Endothelial cell of umbilical vein (primary cell): ENCODE measurements at regions not wholly inside any gene's neighbourhood (a gene's known extent, or its start where the extent isn't known, plus 50 kb on each side); places are given as distances from the start of the nearest gene placed in this dataset.

Experiments
- BruUV-seq: library from RNA; stranded (reverse); fragments of 400-500 nt; replicated peaks from 2 replicates; lab custom pipeline; 2021; lab: Mats Ljungman, UMichigan
- CTCF ChIA-PET: fragments of 300-600, 350-600 bp; sonication (Branson Sonifier 250); formaldehyde crosslinking; loops from one replicate; lab custom pipeline; 2021; ENCODE audit warnings: antibody characterized with exemption, inconsistent platforms; lab: Charles Lee
- POLR2A ChIA-PET: fragments of 300-600, 350-600 bp; sonication (Branson Sonifier 250); formaldehyde crosslinking; loops from one replicate; lab custom pipeline; 2021; ENCODE audit warnings: antibody characterized with exemption, inconsistent platforms; lab: Charles Lee
- DNase-seq: peaks from one replicate; pipeline ENCODE4 v3.0.0-alpha.2; 2011; ENCODE audit warnings: low read depth, low spot score
- FAIRE-seq: peaks from 2 replicates; lab custom pipeline; 2011; peaks lifted over from hg19 to GRCh38; lab: Jason Lieb, UNC
- H2AFZ ChIP-seq: 2 replicates; pipeline ENCODE4 v1.6.0; 2012; ENCODE audit warnings: low read depth, low read length, control low read depth, inconsistent platforms
- H3K27ac ChIP-seq: 2 replicates; pipeline ENCODE4 v1.5.1; 2011; ENCODE audit warnings: low read depth, mild to moderate bottlenecking, control low read depth, low read length, moderate library complexity; ENCODE audit not compliant: insufficient read depth
- H3K27me3 ChIP-seq, 2 experiments: 2 replicates each; pipeline versions ENCODE4 v1.6.0 to v1.6.1; 2011; ENCODE audit warnings: low read length in 2 of 2, mixed read lengths in 1 of 2; ENCODE audit not compliant: control insufficient read depth in 2 of 2, insufficient read depth in 2 of 2
- H3K36me3 ChIP-seq, 2 experiments: 2 replicates in 1 of 2; 3 replicates in 1 of 2; pipeline ENCODE4 v1.5.1; 2011; ENCODE audit warnings: low read length in 2 of 2, mild to moderate bottlenecking in 1 of 2, moderate library complexity in 1 of 2; ENCODE audit not compliant: control insufficient read depth in 2 of 2, insufficient read depth in 2 of 2; ENCODE audit errors: extremely low read depth in 1 of 2
- H3K4me1 ChIP-seq: 3 replicates; pipeline ENCODE4 v1.5.1; 2011; ENCODE audit warnings: mild to moderate bottlenecking, low read length; ENCODE audit not compliant: control insufficient read depth, insufficient read depth; ENCODE audit errors: extremely low read depth
- H3K4me2 ChIP-seq: 2 replicates; pipeline ENCODE4 v1.6.1; 2011; ENCODE audit warnings: low read length, control low read depth, mixed read lengths; ENCODE audit not compliant: insufficient read depth
- H3K4me3 ChIP-seq, 3 experiments: fragments of 200-600 bp in 1 of 3; sonication (generic), shearing (Covaris generic) in 1 of 3; replicated peaks in 1 of 3; 2 replicates each; pipeline ENCODE4 v1.5.1; 2011 to 2016; ENCODE audit warnings: control low read depth in 3 of 3, low read length in 3 of 3, mild to moderate bottlenecking in 2 of 3, inconsistent platforms in 1 of 3, low read depth in 1 of 3, moderate library complexity in 1 of 3; ENCODE audit not compliant: insufficient read depth in 1 of 3
- H3K79me2 ChIP-seq: 2 replicates; pipeline ENCODE4 v1.6.0; 2012; ENCODE audit warnings: low read length, inconsistent platforms; ENCODE audit not compliant: control insufficient read depth, insufficient read depth
- H3K9ac ChIP-seq: replicated peaks from 2 replicates; pipeline ENCODE3; 2011; ENCODE audit warnings: low read length, control low read depth; ENCODE audit not compliant: insufficient read depth; ENCODE audit errors: extremely low read depth
- H3K9me1 ChIP-seq: replicated peaks from 3 replicates; pipeline ENCODE4 v1.6.0; 2011; ENCODE audit warnings: mild to moderate bottlenecking, low read length; ENCODE audit not compliant: control insufficient read depth, insufficient read depth; ENCODE audit errors: extremely low read depth
- H3K9me3 ChIP-seq: replicated peaks from 2 replicates; pipeline ENCODE4 v1.5.1; 2012; ENCODE audit warnings: low read length, inconsistent platforms; ENCODE audit not compliant: control insufficient read depth, insufficient read depth
- H4K20me1 ChIP-seq: replicated peaks from 2 replicates; pipeline ENCODE3; 2011; ENCODE audit warnings: mild to moderate bottlenecking, low read length; ENCODE audit not compliant: control insufficient read depth, insufficient read depth; ENCODE audit errors: extremely low read depth
- CTCF ChIP-seq, 2 donors: IDR thresholded peaks; 1 replicate in 1 of 2; 2 replicates in 1 of 2; pipeline ENCODE4 v1.5.1; 2011; ENCODE audit warnings: low read length in 2 of 2, mild to moderate bottlenecking in 2 of 2, moderate library complexity in 2 of 2, control low read depth in 1 of 2, inconsistent platforms in 1 of 2, low read depth in 1 of 2; ENCODE audit not compliant: insufficient read depth in 1 of 2; ENCODE audit errors: extremely low read depth in 1 of 2
- EZH2 ChIP-seq: IDR thresholded peaks from 2 replicates; pipeline ENCODE4 v1.6.1; 2012; ENCODE audit warnings: borderline replicate concordance, low read depth, mild to moderate bottlenecking, moderate library complexity, low read length, inconsistent platforms; ENCODE audit not compliant: severe bottlenecking
- FOS ChIP-seq: IDR thresholded peaks from 2 replicates; pipeline ENCODE4 v1.6.1; 2011; ENCODE audit warnings: mild to moderate bottlenecking, low read length, moderate library complexity, borderline replicate concordance; ENCODE audit not compliant: insufficient read depth
- GATA2 ChIP-seq: IDR thresholded peaks from 2 replicates; pipeline ENCODE4 v1.7.0; 2011; ENCODE audit warnings: low read depth, mild to moderate bottlenecking, moderate library complexity, mixed read lengths, low read length; ENCODE audit not compliant: insufficient read length, insufficient read depth
- JUN ChIP-seq: IDR thresholded peaks from 2 replicates; pipeline ENCODE4 v1.6.1; 2011; ENCODE audit warnings: borderline replicate concordance, low read depth; ENCODE audit not compliant: insufficient read length, insufficient read depth
- MAX ChIP-seq: IDR thresholded peaks from 2 replicates; pipeline ENCODE4 v1.6.1; 2011; ENCODE audit not compliant: insufficient read depth, insufficient read length
- MYC ChIP-seq: IDR thresholded peaks from one replicate; pipeline ENCODE4 v1.6.1; 2011; ENCODE audit warnings: mild to moderate bottlenecking, low read depth, low read length
- POLR2A ChIP-seq: IDR thresholded peaks from 2 replicates; pipeline ENCODE4 v1.6.1; 2012; ENCODE audit warnings: low read depth, mild to moderate bottlenecking, control low read depth, low read length
- POLR2AphosphoS5 ChIP-seq: IDR thresholded peaks from 2 replicates; pipeline ENCODE4 v1.6.1; 2012; ENCODE audit warnings: low read depth, mild to moderate bottlenecking, control low read depth, low read length, moderate library complexity; ENCODE audit not compliant: insufficient read depth
- dilution Hi-C: fragments of 300-500 bp; cut with MboI; formaldehyde crosslinking; loops from one replicate; pipeline ENCODE4 v1.15.0; 2019; ENCODE audit warnings: low sequenced_read_pairs; ENCODE audit not compliant: extremely low pct_ligation_motif_present
- intact Hi-C: fragments of 100-400 bp; cut with micrococcal nuclease; formaldehyde crosslinking; loops from one replicate; pipeline ENCODE4 v1.10.0; 2022

GRCh38 chr13:103403148-103403740 lies 337.0 kb upstream of the SLC10A2 start:
- no TSS peak for BruUV-seq
- ChIA-PET CTCF (no interaction called here), POLR2A (no interaction called here)
- no peak for TF ChIP-seq GATA2
- TF ChIP-seq POLR2AphosphoS5, result no peak
- no peak for TF ChIP-seq FOS
- no peak for TF ChIP-seq EZH2
- no peak for TF ChIP-seq MYC
- TF ChIP-seq POLR2A, result no peak
- TF ChIP-seq MAX, result no peak
- TF ChIP-seq JUN, result no peak
- TF ChIP-seq CTCF (IDR thresholded peaks at IDR 0.05; ENCODE audit: extremely low read depth in 1 of 2, insufficient read depth in 1 of 2, low read depth in 1 of 2, low read length in 2 of 2), result no peak
- no peak overlapping the region for H2AFZ ChIP-seq
- no peaks in the 10 kb centered on the region for H3K36me3 ChIP-seq
- H3K9me1 ChIP-seq, result no peaks in the 10 kb centered on the region
- H3K27ac ChIP-seq, result no peak overlapping the region
- no peaks in the 10 kb centered on the region for H3K79me2 ChIP-seq
- intact Hi-C loops, result no loop called here
- FAIRE-seq (no peak), DNase-seq (no peak)
- H3K9me3 ChIP-seq, result peaks cover 2% of the 10 kb centered on the region
- no peaks in the 10 kb centered on the region for H4K20me1 ChIP-seq
- no peaks in the 10 kb centered on the region for H3K27me3 ChIP-seq
- no peak overlapping the region for H3K4me3 ChIP-seq
- H3K4me2 ChIP-seq, result no peak overlapping the region
- H3K9ac ChIP-seq, result no peak overlapping the region
- H3K4me1 ChIP-seq, result no peaks in the 10 kb centered on the region
- dilution Hi-C loops, result no loop called here
